ENCODE measurements at regions not wholly inside any gene's neighbourhood (a gene's known extent, or its start where the extent isn't known, plus 50 kb on each side); places are given as distances from the start of the nearest gene placed in this dataset.

DNA sequence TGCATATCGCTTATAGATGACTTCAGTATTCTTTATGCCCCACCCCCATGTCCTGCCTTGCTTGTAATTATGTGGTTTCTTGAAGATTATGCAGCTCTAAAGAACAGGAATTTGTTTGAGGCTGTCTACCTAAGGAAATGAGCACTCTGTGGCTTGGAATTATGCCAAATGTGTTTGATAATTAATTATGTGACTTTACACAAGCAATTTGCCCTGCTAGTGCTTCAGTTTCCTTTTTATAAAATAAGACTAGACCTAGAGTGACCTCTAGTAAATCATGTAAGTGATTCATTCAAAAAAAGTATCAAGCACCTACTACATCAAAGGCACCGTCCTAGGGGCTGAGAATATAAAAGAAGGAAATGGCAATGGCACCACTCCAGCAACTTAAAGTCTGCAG, 491.5 kb upstream of the KIRREL3 start:
- H2BK20ac ChIP-seq (ENCODE audit: low read depth, low read length), result no peak overlapping the region
- H4K91ac ChIP-seq (ENCODE audit: insufficient read depth, low read depth, low read length), result no peak overlapping the region
- no peaks in the 10 kb centered on the region for H3K9me3 ChIP-seq (ENCODE audit: control insufficient read depth, insufficient read depth, low read length)
- H2BK15ac ChIP-seq (ENCODE audit: low read depth, low read length), result no peak overlapping the region
- H3K27ac ChIP-seq (ENCODE audit: insufficient read depth, low read length), result no peak overlapping the region
- no peak for DNase-seq
- intact Hi-C loops (cut with micrococcal nuclease), result loop anchor here (10.0 kb wide), 1 partner anchor 1177 kb away; no protein-coding TSS in a partner anchor
- no peak overlapping the region for H2AFZ ChIP-seq (replicated peaks; ENCODE audit: low read length, poor library complexity)
- H4K8ac ChIP-seq (ENCODE audit: low read depth in 2 of 2, low read length in 2 of 2), result no peak overlapping the region
- H3K56ac ChIP-seq (ENCODE audit: extremely low read depth, insufficient read depth, low read length), result no peak overlapping the region
- H3K79me1 ChIP-seq (ENCODE audit: low read depth in 1 of 2, low read length in 2 of 2), result no peaks in the 10 kb centered on the region
- no peaks in the 10 kb centered on the region for H3K36me3 ChIP-seq (ENCODE audit: control insufficient read depth, insufficient read depth, low read length)
- no peaks in the 10 kb centered on the region for H3K9me1 ChIP-seq (ENCODE audit: insufficient read depth, low read length)
- no peak overlapping the region for H3K23ac ChIP-seq (ENCODE audit: low read depth, low read length)
- H2AK5ac ChIP-seq (ENCODE audit: low read depth, low read length), result no peak overlapping the region
- H3K18ac ChIP-seq (ENCODE audit: low read depth, low read length), result no peak overlapping the region
- no peak overlapping the region for H3K14ac ChIP-seq (replicated peaks; ENCODE audit: low read depth, low read length)
- dilution Hi-C loops (cut with HindIII; ENCODE audit: low sequenced_read_pairs, unreplicated experiment), result no loop called here
- H2BK120ac ChIP-seq (ENCODE audit: low read depth, low read length), result no peak overlapping the region
- in situ Hi-C loops (cut with MboI; ENCODE audit: low sequenced_read_pairs), result no loop called here
- no peak overlapping the region for H3K4ac ChIP-seq (ENCODE audit: low read depth, low read length)
- H3K4me1 ChIP-seq (ENCODE audit: control insufficient read depth, insufficient read depth, low read length), result no peaks in the 10 kb centered on the region
- no peak overlapping the region for H4K5ac ChIP-seq (ENCODE audit: low read depth, low read length)
- no peak for ATAC-seq (ENCODE audit: low read depth)
- no TSS peak for BruUV-seq (replicated peaks)
- no peaks in the 10 kb centered on the region for H3K27me3 ChIP-seq (ENCODE audit: control insufficient read depth, insufficient read depth, low read length)
- H4K20me1 ChIP-seq (ENCODE audit: insufficient read depth, low read length), result no peaks in the 10 kb centered on the region
- H3K9ac ChIP-seq (ENCODE audit: low read depth, low read length), result no peak overlapping the region
- H2AK9ac ChIP-seq (replicated peaks; ENCODE audit: low read depth, low read length, poor library complexity), result no peak overlapping the region
- H3K4me2 ChIP-seq (ENCODE audit: low read depth, low read length), result no peak overlapping the region
- WGBS, 2 experiments (ENCODE audit: extremely low coverage in 2 of 2, insufficient read length in 1 of 2), result no CpG with 5 or more reads among the region's 2 CpGs
- no peak overlapping the region for H3K4me3 ChIP-seq (ENCODE audit: insufficient read depth, low read depth, low read length)
- TF ChIP-seq MAZ (IDR thresholded peaks at IDR 0.05; ENCODE audit: borderline replicate concordance, low read depth, low read length) (no peak), CHD1 (IDR thresholded peaks at IDR 0.05; ENCODE audit: low read depth, low read length) (no peak)
- ChIA-PET CTCF (interaction anchor here (1.7 kb wide), 1 partner anchor 11 kb away, joined by 8 read pairs; no protein-coding TSS in a partner anchor), POLR2A (ENCODE audit: unreplicated experiment) (no interaction called here)
- no peak overlapping the region for H2BK5ac ChIP-seq (ENCODE audit: low read depth, low read length, poor library complexity, severe bottlenecking)
